Activated CD4-positive, alpha-beta T cell treated with anti-CD3 and anti-CD28 coated beads, Interleukin-2, amount 10 ng/mL, durations not matched to agents 7 days and 5 days (primary cell): ENCODE measurements at regions not wholly inside any gene's neighbourhood (a gene's known extent, or its start where the extent isn't known, plus 50 kb on each side); places are given as distances from the start of the nearest gene placed in this dataset.

Experiments
- CTCF ChIA-PET: fragments of 350-600 bp; sonication (Branson Sonifier 250); formaldehyde crosslinking; loops from one replicate; lab custom pipeline; 2021; ENCODE audit warnings: antibody characterized with exemption; lab: Charles Lee
- POLR2A ChIA-PET: fragments of 350-600 bp; sonication (Branson Sonifier 250); formaldehyde crosslinking; loops from one replicate; lab custom pipeline; 2021; ENCODE audit warnings: antibody characterized with exemption; lab: Charles Lee
- DNase-seq: peaks from one replicate; pipeline ENCODE4 v3.0.0-alpha.2; 2020
- H3K27ac Mint-ChIP-seq: one replicate; pipeline ENCODE4 v1.8.0; 2021; ENCODE audit warnings: mild to moderate bottlenecking, moderate library complexity, mixed read lengths
- H3K27me3 Mint-ChIP-seq: one replicate; pipeline ENCODE4 v1.8.0; 2021; ENCODE audit warnings: mixed read lengths
- H3K36me3 Mint-ChIP-seq: one replicate; pipeline ENCODE4 v1.8.0; 2021; ENCODE audit warnings: low read depth, mixed read lengths
- H3K4me1 Mint-ChIP-seq: one replicate; pipeline ENCODE4 v1.8.0; 2021; ENCODE audit warnings: mixed read lengths
- H3K4me3 Mint-ChIP-seq: one replicate; pipeline ENCODE4 v1.8.0; 2021; ENCODE audit warnings: mild to moderate bottlenecking, moderate library complexity, mixed read lengths
- H3K9me3 Mint-ChIP-seq: one replicate; pipeline ENCODE4 v1.8.0; 2021; ENCODE audit warnings: mixed read lengths

DNA sequence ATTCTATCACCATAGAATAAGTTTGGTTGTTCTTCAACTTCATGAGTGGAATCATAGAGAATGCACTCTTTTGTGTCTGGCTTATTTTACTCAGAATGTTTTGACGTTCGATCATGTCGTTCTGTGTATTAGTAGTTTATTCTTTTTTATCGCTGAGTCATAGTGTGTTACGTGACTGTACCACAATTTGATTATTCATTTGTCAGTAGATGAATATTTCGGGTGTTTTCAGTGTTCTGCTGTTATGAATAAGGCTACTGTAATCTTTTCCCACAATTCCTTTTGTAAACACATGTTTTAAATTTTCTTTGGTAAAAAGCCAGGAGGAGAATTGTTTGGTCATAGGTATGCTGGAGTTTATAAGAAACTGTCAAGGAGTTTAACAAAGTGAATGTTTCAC lies 279.9 kb upstream of the B3GAT1 start:
- H3K4me1 Mint-ChIP-seq = no peaks in the 10 kb centered on the region
- POLR2A ChIA-PET = no interaction called here
- H3K4me3 Mint-ChIP-seq = no peak overlapping the region
- peaks cover 19% of the 10 kb centered on the region for H3K27me3 Mint-ChIP-seq
- CTCF ChIA-PET = no interaction called here
- DNase-seq = no peak
- no peak overlapping the region for H3K27ac Mint-ChIP-seq
- no peaks in the 10 kb centered on the region for H3K36me3 Mint-ChIP-seq
- H3K9me3 Mint-ChIP-seq = no peaks in the 10 kb centered on the region

- H3K9me3 Mint-ChIP-seq = no peaks in the 10 kb centered on the region
- ChIA-PET CTCF (no interaction called here), POLR2A (no interaction called here)
- H3K27ac Mint-ChIP-seq = no peak overlapping the region
- no peak overlapping the region for H3K4me3 Mint-ChIP-seq
- H3K27me3 Mint-ChIP-seq = peaks cover 19% of the 10 kb centered on the region
- no peaks in the 10 kb centered on the region for H3K36me3 Mint-ChIP-seq
- H3K4me1 Mint-ChIP-seq = no peaks in the 10 kb centered on the region
- DNase-seq = no peak
These were observed 279.3 kb upstream of the B3GAT1 start for GRCh38 chr11:134691295-134691873.

DNA sequence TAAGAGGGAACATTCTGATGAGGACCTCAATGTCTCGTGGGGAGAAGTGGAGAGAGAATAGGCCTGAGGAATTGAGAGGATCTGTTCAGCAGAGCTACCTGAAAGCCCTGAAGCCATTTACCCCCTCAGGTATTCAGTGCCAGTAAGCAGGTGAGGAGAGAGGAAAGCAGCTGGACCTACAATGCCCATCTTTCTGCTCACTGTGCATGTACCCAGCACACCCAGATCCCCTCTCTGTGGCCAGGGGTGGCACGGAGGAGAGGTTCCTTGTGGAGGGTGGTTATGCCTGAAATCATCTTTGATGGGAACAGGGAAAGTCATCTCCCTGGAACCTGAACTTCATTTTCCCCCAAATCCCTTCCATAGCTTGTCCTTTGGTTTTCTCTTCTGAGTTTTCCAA lies 277.8 kb upstream of the B3GAT1 start:
- peaks cover 13% of the 10 kb centered on the region for H3K27me3 Mint-ChIP-seq
- H3K4me1 Mint-ChIP-seq = no peaks in the 10 kb centered on the region
- H3K27ac Mint-ChIP-seq = no peak overlapping the region
- ChIA-PET POLR2A (no interaction called here), CTCF (no interaction called here)
- H3K4me3 Mint-ChIP-seq = no peak overlapping the region
- H3K9me3 Mint-ChIP-seq = no peaks in the 10 kb centered on the region
- no peaks in the 10 kb centered on the region for H3K36me3 Mint-ChIP-seq
- no peak for DNase-seq

DNA sequence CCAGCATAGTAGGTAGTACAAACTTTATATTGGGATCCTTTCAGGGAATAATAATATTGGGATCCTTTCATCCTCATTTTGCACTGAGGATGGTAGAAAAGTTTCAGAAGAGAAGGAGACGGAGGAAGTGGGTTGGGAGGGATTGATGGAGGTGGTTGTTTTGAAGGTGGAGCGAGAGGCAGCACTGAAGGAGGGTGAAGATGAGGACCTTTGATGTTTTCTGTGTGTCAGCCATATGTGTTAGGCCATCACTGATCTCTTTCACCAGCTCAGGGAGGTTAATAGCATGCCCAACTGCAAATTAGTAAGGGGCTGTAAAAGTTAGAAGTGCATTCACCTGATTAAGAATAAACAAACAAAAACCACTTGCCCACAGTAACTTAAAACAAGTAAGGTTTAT lies 275.5 kb upstream of the B3GAT1 start:
- no peaks in the 10 kb centered on the region for H3K36me3 Mint-ChIP-seq
- ChIA-PET POLR2A (no interaction called here), CTCF (no interaction called here)
- no peak overlapping the region for H3K27ac Mint-ChIP-seq
- H3K27me3 Mint-ChIP-seq = peaks cover 11% of the 10 kb centered on the region
- H3K4me3 Mint-ChIP-seq = no peak overlapping the region
- H3K9me3 Mint-ChIP-seq = no peaks in the 10 kb centered on the region
- no peaks in the 10 kb centered on the region for H3K4me1 Mint-ChIP-seq
- DNase-seq = no peak

DNA sequence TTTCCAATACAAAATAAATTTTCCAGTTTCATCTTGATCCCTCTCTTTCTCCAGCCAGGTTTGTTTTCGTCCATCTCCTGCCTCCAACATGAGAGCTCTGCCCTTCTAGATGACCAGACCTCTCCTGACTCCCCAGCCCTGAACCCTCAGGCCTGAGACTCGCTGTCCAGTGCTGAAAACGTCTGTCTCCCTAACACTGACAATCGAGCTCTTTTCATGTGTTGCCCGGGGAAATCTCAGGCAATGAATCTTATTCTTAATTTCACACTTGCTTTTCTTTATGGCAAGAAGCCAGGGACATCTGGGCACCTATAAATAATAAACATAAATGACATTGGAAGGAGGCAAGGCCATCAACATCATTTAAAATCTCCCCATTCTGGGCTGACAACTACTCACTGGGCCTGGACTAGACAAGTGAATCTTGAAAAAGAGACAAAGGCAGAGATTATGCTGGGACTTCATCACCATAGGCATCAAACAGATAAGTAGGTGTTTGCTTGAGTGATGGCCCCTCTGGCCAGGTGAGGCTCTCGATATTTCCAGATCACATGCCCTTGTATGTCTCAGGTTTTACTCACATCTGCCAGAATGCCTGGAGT lies 274.5 kb upstream of the B3GAT1 start:
- no peaks in the 10 kb centered on the region for H3K36me3 Mint-ChIP-seq
- no peak overlapping the region for H3K27ac Mint-ChIP-seq
- CTCF ChIA-PET = no interaction called here
- DNase-seq = no peak
- POLR2A ChIA-PET = no interaction called here
- no peaks in the 10 kb centered on the region for H3K4me1 Mint-ChIP-seq
- peaks cover 8% of the 10 kb centered on the region for H3K27me3 Mint-ChIP-seq
- no peaks in the 10 kb centered on the region for H3K9me3 Mint-ChIP-seq
- H3K4me3 Mint-ChIP-seq = no peak overlapping the region

- no peak overlapping the region for H3K27ac Mint-ChIP-seq
- no peak overlapping the region for H3K4me3 Mint-ChIP-seq
- ChIA-PET POLR2A (no interaction called here), CTCF (no interaction called here)
- H3K4me1 Mint-ChIP-seq = no peaks in the 10 kb centered on the region
- DNase-seq = no peak
- no peaks in the 10 kb centered on the region for H3K36me3 Mint-ChIP-seq
- H3K27me3 Mint-ChIP-seq = peaks cover 5% of the 10 kb centered on the region
- no peaks in the 10 kb centered on the region for H3K9me3 Mint-ChIP-seq
These were observed 273.8 kb upstream of the B3GAT1 start for GRCh38 chr11:134685793-134686380.

DNA sequence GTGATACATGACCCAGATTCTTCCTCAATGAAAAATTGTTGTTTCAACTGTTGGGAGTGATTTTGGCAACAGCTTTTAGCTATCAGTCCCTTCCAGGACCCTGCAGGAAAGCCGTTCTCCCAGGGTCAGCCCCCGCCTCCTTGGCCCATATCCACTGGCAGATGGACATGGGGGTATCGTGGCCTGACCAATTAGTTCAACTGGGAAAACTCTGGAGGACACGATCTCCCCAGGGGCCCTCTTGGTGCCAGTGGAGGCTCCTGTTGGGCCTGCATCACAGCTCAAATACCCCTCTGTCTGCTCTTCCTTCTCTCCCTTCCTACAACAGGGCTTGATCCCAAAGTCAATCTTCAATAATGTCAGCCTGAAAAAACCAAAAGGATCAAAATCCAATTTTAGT lies 272.5 kb upstream of the B3GAT1 start:
- Mint-ChIP-seq H3K9me3 (no peaks in the 10 kb centered on the region), H3K27ac (no peak overlapping the region), H3K36me3 (no peaks in the 10 kb centered on the region), H3K4me3 (no peak overlapping the region), H3K4me1 (no peaks in the 10 kb centered on the region), H3K27me3 (peaks cover 5% of the 10 kb centered on the region)
- ChIA-PET CTCF (no interaction called here), POLR2A (no interaction called here)
- DNase-seq = no peak

- Mint-ChIP-seq H3K27ac (no peak overlapping the region), H3K27me3 (peaks cover 4% of the 10 kb centered on the region), H3K4me1 (no peaks in the 10 kb centered on the region), H3K36me3 (no peaks in the 10 kb centered on the region), H3K4me3 (no peak overlapping the region), H3K9me3 (no peaks in the 10 kb centered on the region)
- POLR2A ChIA-PET = no interaction called here
- CTCF ChIA-PET = no interaction called here
- DNase-seq = no peak
These were observed 271.8 kb upstream of the B3GAT1 start for GRCh38 chr11:134683860-134684259.

GRCh38 chr11:134682577-134682976 lies 270.5 kb upstream of the B3GAT1 start:
- no peak overlapping the region for H3K27ac Mint-ChIP-seq
- H3K36me3 Mint-ChIP-seq = no peaks in the 10 kb centered on the region
- ChIA-PET POLR2A (no interaction called here), CTCF (no interaction called here)
- H3K4me1 Mint-ChIP-seq = no peaks in the 10 kb centered on the region
- no peaks in the 10 kb centered on the region for H3K27me3 Mint-ChIP-seq
- DNase-seq = no peak
- no peaks in the 10 kb centered on the region for H3K9me3 Mint-ChIP-seq
- H3K4me3 Mint-ChIP-seq = no peak overlapping the region

DNA sequence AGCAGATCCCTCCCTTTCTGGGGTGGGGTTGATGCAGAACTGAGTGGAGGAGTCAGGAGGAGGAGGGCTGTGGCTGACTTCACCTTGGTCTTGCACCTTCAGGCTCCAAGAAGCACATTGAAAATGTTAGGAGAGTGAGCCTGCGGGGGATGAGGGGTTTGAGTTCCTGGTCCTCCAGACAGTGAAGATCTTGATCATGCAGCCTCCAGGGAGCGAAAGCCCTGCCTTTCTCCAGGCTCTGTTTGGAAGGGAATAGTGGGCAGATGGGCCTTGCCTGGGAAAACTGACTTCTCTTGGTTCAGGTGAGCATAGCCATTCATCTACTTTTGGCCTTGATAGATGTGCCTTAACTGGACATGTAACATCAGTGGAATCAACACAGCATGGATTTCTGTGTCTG lies 267.6 kb upstream of the B3GAT1 start:
- no peaks in the 10 kb centered on the region for H3K4me1 Mint-ChIP-seq
- H3K4me3 Mint-ChIP-seq = no peak overlapping the region
- no peaks in the 10 kb centered on the region for H3K27me3 Mint-ChIP-seq
- no peaks in the 10 kb centered on the region for H3K9me3 Mint-ChIP-seq
- no peaks in the 10 kb centered on the region for H3K36me3 Mint-ChIP-seq
- no peak for DNase-seq
- POLR2A ChIA-PET = no interaction called here
- no peak overlapping the region for H3K27ac Mint-ChIP-seq
- CTCF ChIA-PET = no interaction called here

DNA sequence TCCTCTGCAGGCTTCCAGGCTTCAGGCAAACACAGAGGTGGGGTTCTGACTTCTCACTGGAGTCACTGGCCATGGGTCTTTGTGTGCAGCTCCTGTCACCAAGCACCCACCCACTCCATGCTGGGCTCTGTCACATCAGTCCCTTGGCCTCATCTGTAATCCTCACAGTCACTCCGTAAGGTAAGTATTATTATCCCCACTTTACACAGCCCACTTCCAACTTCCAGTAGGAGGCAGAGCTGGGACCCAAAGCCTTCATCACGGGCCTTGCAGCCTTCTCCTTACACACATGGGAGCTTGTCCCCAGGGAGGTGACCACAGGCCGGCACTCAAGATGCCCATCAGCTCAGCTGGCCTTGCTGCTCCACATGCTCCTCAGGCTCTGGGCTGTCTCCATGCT lies 266.7 kb upstream of the B3GAT1 start:
- no peaks in the 10 kb centered on the region for H3K9me3 Mint-ChIP-seq
- H3K4me1 Mint-ChIP-seq = no peaks in the 10 kb centered on the region
- no peak overlapping the region for H3K4me3 Mint-ChIP-seq
- H3K36me3 Mint-ChIP-seq = no peaks in the 10 kb centered on the region
- no peaks in the 10 kb centered on the region for H3K27me3 Mint-ChIP-seq
- no peak overlapping the region for H3K27ac Mint-ChIP-seq
- DNase-seq = no peak
- POLR2A ChIA-PET = no interaction called here
- CTCF ChIA-PET = interaction anchor here (1.0 kb wide), 1 partner anchor 8 kb away, joined by 3 read pairs; no protein-coding TSS in a partner anchor

GRCh38 chr11:134677891-134678551 lies 266.0 kb upstream of the B3GAT1 start:
- Mint-ChIP-seq H3K9me3 (no peaks in the 10 kb centered on the region), H3K27me3 (peaks cover 3% of the 10 kb centered on the region), H3K4me3 (no peak overlapping the region), H3K36me3 (no peaks in the 10 kb centered on the region), H3K27ac (no peak overlapping the region), H3K4me1 (no peaks in the 10 kb centered on the region)
- POLR2A ChIA-PET = no interaction called here
- CTCF ChIA-PET = no interaction called here
- DNase-seq = no peak

GRCh38 chr11:134677397-134677822 lies 265.4 kb upstream of the B3GAT1 start:
- no peak for DNase-seq
- POLR2A ChIA-PET = no interaction called here
- CTCF ChIA-PET = no interaction called here
- Mint-ChIP-seq H3K27ac (no peak overlapping the region), H3K36me3 (no peaks in the 10 kb centered on the region), H3K4me1 (no peaks in the 10 kb centered on the region), H3K9me3 (no peaks in the 10 kb centered on the region), H3K27me3 (peaks cover 3% of the 10 kb centered on the region), H3K4me3 (no peak overlapping the region)
